KG1 (cell line): ENCODE measurements at regions not wholly inside any gene's neighbourhood (a gene's known extent, or its start where the extent isn't known, plus 50 kb on each side); places are given as distances from the start of the nearest gene placed in this dataset.

Source experiments
- DNase-seq: peaks from one replicate; lab custom pipeline; 2025; lab: John Stamatoyannopoulos, UW

GRCh38 chr2:136242100-136242499 is 124.2 kb upstream of the CXCR4 start:
- no peak for DNase-seq

GRCh38 chr2:136239079-136239685 is 121.2 kb upstream of the CXCR4 start:
- no peak for DNase-seq

DNA sequence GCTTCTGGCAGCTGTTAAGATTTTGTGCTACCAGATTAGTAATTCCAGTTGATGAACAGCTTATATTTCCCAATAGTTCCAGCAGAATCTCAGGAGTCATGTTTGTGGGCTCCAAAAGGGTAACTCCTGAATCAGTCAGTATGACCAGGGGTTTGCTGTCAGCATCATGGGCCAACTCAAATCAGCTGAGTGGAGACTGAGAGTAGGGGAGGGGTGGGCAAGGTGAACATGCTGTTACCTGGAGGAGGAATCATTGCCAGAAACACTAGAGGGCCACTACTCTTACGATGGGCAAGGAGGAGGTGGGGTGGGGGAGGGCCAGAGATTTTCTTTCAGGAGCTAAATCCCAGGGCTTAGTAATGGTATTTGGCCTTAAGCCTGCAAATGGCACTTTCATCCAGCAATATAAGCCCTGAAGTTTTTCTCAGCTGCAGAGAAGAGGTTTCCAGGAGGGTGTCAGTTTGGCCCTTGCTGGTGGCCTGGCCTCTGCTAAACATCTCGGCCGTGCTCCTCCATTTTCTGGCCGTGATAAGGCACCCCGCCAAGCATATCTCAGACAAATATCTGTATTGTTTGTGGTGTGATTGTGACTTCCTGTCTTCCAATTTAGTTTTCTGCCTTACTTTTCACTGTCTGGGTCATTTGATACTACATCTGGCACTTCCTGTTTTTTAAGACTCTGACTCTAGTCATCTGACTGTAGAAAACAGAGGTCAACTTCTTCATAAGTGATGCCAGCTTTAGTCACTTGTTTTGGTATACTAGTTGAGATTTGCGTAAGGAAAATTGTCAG is 120.5 kb upstream of the CXCR4 start:
- peak; percentile 37 for DNase-seq

DNA sequence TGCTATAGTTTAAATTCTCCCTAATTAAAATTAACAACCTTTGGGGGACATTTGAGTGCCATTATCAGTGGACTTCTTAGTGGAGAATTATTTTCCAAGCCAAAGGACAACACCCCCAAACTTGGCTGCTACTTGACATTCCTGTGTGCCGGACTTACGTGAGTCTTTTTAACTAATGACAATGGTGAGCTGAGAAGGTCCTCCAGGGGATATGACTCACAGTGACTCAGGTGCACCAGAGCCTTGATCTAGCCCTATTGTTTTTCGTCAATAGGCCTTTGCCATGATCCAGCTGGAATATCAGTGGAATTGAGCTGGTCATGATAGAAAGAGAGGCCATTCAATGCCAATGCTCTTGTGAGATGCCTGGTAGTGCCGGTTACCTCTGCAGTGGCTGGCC is 118.1 kb upstream of the CXCR4 start:
- DNase-seq, result no peak

GRCh38 chr2:136235546-136235945 is 117.6 kb upstream of the CXCR4 start:
- no peak for DNase-seq

- no peak for DNase-seq
Observed at GRCh38 chr2:136234261-136234660, 116.3 kb upstream of the CXCR4 start.

DNA sequence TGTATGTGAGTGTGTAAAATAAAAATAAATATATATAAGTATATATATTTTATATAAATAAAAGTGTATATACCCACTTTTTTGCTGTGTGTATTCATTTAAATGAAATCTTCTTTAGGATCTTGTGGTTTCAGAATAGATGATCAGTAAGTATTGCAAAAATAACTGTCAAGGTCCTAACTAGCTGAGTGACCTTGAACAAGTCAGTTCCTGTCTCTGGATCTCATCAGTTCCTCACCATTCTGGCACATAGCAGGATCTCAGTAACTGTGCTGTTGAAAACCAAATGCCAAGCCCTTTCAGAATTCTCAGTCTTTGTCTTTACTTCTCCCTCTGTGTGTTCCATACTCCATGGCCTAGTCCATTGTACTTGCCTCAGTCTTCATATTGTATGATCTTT is 115.3 kb upstream of the CXCR4 start:
- no peak for DNase-seq

DNA sequence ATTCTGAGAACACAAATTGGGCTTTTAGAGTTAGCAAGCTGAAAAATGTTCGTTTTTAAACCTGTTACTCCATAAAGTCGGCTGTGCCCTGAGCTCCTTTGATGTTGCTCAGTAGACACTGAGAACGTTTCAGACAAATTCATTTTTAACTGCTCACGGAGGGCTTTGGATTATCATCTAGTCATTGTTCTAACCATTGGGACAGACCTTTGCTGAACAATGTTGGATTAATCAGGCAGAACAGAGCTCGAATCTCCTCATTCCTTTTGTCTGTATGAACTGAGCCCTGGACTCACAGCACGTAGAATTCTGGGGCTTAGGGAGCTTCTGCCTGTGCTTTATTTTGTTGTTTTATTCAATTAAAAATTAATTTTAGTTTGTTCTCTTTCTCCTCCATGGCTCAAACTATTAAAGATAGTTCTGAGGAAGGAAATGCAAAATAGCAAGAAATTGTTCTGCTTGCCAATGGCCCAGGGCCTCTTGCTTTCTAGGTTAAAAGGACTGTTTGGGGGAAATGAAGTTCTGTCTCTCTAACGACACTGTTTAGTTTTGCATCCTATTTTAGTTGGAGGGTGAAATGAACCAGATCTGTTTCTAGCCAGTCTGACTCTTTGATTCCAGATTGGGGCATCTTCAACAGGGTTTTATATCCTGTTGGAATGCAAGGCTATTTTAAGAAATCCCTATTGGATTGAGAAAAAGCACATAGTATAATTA is 114.7 kb upstream of the CXCR4 start:
- no peak for DNase-seq

- DNase-seq, result no peak
Observed at GRCh38 chr2:136230464-136230863, 112.5 kb upstream of the CXCR4 start.

- no peak for DNase-seq
Observed at GRCh38 chr2:136226903-136227302, 109.0 kb upstream of the CXCR4 start.

DNA sequence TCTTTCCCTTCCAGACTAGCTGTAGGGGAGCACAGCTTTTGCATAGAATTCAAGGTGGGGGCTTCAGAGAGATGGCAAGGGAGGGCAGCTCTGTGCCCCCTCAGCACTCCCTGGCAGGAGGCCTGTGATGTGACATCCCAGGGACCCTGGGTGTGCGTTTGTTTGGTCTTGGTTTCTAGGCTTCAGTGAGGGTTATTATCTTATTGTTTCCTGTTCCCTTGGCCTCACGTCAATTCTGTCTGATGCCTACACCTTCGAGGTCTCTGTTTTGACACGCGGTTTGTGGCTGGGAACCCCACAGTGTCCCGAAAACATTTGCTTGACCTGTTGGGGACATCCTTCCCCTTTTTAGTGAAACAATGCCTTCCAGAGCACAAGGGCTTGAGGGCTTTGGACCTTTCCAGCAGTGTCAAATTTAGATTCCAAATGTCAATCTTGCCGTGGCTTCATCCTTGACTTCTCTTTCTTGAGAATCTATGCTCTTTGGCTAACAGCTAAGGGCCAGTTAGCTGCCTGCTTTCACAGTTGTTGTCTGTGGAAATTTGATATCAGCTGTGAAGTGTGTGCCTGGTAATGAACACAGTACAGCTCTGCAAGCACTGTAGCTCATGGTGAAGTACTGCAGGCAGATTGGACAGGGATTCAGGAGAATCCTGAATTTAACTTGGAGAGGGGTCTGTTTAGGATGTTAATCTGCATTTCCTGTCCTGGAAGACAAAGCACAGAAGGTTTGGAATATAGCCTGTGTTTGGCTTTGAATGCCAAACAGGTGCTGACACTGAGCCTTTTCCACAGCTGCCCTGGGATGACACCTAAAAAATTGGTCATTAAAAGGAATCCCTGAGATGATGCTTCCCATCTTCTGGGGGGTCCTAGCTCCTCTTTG is 108.2 kb upstream of the CXCR4 start:
- peak; percentile 24 for DNase-seq

DNA sequence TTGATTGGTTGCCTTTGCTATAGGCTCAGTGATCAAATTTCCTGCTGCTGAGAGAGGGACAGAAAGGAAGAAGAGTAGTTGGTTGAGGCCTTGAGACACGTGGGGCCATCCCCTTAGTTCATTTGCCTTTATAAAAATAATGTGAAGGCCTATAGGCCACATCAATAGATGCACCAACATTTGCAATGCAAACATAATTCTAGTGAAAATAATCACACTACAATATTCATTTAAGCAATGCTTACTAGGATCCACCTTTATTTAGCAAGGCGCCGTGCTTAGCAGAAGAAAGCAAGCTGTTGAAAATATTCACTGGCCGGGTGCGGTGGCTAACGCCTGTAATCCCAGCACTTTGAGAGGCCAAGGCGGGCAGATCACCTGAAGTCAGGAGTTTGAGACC is 105.3 kb upstream of the CXCR4 start:
- no peak for DNase-seq

DNA sequence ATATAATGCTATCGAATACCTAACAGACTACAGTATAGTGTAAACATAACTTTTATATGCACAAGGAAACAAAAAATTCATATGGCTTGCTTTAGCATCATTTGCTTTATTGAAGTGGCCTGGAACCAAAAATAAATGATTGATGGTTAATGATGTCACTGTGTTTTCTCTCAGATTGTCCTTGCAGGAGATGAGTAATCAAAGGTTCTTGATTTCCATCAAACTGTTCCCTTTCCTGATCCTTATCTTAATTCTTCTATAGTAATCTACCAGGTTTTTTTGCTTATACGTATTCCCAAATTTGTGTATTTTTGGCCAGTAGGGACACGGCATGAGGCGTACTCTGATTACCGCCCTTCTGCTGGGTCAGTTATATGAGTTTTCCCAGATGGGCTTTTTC is 104.9 kb upstream of the CXCR4 start:
- DNase-seq, result no peak

- no peak for DNase-seq
Observed at GRCh38 chr2:136221026-136221425, 103.1 kb upstream of the CXCR4 start.

GRCh38 chr2:136219963-136220362 is 102.0 kb upstream of the CXCR4 start:
- no peak for DNase-seq

DNA sequence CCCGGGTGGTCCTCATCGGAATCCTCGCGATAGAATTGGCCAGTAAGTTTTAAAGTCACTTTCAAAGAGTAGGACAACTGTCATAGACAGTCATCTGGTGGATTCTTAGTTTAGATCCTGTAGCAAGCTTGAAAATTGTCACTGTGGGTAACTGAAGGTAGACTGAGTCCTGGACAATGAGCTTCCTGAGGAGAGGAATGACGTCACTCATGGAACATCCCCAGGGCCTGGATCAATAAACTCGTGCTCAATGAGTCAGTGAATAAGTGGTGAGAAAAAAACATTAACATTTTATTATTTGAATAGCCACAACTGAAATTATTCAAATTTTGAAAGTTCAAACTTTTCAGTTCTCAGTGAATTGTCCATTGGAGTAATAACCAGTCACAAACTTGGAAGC is 101.4 kb upstream of the CXCR4 start:
- DNase-seq, result no peak

GRCh38 chr2:136217996-136218395 is 100.0 kb upstream of the CXCR4 start:
- no peak for DNase-seq

DNA sequence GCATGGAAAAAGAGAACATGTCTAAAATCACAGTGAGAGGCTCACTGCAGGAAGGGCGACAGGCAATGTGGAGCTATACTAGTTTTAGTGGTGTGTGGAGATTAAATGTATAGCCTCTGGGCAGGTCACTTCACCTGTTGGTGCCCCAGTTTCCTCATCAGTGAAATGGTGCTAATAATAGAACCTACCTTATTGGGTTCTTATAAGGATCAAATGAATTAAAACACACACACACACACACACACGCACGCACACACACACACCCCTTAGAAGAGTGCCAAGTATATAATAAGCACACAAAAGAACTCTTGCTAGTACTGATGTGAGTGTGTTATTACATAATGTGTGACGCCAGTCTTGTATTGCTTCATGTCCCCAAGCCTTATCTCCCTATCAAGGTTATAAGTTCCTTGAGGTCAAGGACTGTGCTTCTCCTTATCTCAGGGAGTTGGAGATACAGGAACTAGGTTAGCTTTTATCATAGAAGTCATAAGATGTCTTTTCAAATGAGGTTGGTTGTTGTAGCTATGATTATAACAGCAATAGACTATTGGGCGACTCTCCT is 98.0 kb upstream of the CXCR4 start:
- DNase-seq, result no peak

- DNase-seq, result no peak
Observed at GRCh38 chr2:136215449-136215848, 97.5 kb upstream of the CXCR4 start.

- no peak for DNase-seq
Observed at GRCh38 chr2:136214307-136215200, 96.6 kb upstream of the CXCR4 start.

DNA sequence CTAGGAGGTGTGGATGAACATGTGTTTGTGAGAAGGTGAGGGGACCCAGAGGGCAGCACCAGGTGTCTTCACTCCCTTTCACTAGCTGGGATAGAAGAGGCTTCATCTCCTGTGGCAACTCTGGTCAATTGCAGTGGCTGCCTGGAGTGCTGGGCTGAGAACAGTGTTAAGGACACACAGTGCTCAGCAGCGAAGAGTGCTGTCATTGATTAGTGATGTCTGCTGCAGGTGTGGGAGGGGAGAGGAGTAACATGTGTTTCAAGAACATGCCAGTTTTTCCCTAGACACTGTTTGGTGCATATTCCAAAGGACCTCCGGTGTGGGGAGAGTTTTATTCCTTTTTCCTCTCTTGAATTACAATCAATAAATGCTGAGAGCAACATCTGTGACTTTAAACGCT is 95.9 kb upstream of the CXCR4 start:
- no peak for DNase-seq
